ENCODE measurements at regions not wholly inside any gene's neighbourhood (a gene's known extent, or its start where the extent isn't known, plus 50 kb on each side); places are given as distances from the start of the nearest gene placed in this dataset.
A peak's percentile ranks its signal among the peaks of the same experiment; 100 is the strongest.

DNA sequence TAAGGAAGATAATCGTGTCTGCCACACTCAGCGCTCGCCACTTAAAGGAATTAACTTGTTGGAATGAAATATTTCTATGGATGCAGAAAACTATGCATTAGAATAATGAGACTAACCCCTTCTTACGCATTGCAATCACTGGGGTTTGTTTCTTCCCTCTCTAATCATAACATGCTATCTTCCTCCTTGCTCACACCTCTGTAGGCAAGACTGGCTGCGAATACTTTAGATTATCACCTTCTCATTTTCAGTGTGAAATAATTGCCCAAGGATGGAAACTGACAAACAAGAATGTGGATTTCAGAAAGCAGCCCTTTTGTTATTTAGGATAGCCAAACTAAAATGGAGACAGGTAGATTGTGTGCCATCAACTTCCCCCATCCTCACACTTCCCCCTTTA, 349.4 kb downstream of the MID1IP1 start:
- DNase-seq: no peak

DNA sequence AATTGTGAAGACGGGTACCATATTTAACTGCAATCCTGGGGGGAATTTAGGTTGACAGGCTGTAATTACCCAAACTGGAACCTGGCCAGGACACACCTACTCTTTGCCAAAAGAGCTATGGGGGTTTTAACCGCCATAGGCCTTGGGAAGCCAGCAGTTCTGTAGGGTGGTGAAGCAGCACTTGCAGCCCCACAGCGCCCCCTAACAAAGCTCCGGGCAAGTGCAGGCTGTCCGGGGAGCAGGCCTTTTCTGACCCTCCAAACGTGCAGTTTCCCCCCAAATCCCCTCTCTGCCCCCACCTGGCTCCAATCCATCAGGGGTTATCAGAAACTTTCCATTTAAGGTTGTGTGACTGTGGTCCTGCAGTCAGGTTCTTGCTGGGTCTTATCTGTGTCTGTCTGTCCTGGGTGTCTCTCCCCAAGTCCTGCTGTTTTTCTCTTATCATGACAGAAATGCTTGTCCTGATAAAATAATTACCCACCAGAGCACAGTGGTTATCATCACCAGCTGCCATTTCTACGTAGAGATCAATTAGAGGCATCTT, 350.9 kb downstream of the MID1IP1 start:
- DNase-seq: peak in 1 of 2 experiments; percentile 11

DNA sequence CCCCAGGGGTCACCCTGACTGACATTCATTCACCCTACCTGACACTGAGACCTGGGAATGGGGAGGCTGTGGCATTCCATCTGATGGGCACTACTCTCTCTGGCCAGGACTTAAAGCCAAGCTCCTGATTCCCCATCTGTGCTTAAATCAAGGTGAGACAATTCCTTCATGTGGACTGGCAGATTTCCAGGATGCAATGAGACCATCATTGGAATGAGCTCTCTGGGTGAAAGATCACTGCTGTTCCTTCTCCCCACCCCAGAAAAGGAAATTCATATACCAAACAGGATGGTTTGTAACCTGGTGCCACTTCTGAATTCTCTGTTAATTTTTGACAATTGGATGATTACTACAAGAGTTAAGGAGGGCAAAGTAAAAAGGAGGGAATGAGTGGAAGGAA, 354.8 kb downstream of the MID1IP1 start:
- DNase-seq: no peak

DNA sequence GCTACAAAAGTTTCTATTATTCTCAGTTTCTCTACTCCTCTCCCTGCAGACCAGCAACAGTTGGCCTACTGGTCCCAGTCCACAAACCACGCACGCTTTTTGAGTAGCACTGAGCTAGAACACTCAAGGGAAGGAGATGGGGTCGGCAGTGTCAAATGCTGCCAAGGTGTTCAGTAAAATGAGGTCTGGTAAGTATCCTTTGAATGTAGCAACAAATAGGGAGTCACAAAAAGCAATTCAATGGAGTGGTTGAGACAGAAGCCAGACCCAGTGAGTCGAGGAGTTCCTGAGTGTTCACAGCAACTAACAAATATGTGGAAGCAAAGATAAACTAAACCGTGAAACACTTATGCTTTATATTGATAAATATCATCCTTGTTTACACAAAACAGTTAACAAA, 355.7 kb downstream of the MID1IP1 start:
- DNase-seq: no peak

DNA sequence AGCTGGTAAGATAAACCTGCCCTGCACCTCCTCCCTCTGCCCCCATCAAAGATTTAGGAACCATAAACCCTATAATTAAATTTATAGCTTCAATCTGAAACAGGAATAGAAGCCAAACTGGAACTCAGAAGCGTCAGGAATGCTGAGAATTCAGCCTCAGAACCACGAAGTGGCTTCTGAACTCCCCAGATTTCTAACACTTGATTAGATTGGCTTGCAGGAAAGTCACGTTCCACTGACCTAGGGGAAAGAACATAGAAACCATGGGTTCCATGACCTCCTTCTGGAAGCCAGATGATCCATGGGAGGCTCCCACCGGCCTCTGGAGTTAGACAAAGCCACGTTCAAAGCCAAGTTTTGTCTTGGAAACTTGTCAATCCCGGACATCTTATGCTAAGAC, 356.5 kb downstream of the MID1IP1 start:
- no peak for DNase-seq

DNA sequence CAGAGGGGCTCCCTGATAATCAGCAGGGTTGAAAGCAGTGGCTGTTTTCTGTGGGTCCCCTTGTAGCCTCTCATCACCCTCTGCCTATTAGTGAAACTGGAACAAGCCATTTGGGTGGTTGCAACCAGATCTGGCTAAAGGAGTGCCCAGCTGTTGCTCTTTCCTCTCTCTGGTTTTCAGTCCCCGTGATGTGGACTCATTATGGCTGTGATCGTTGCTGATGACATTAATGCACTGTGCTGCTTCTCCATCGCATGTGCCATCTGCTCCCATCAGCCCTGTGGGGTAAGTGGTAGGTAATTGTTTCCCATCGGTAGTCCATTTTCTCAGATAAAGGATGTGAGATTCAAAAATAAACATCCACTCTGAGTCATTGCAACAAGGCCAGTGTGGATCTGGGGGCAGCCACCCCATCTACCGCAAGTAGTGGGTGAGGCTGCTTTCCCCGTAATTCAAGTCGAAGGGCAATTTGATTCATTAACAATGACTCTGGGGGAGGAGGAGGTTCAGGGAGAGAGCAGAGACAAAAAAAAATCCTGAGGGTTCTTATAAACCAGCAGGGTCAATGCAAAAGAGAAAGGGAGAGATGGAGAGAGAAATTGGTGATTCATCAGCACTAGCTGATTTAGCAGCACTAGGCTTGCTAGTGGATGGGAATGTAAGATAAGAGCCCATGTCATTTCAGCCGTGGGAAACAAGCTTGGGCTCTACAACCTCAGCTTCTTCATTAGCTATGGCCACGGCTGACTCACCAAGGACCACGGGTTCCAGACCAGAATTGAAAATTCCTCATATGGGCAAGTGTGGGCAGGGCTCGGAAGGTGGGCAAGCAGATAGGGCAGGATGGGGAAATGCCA, 357.8 kb downstream of the MID1IP1 start:
- no peak for DNase-seq

DNA sequence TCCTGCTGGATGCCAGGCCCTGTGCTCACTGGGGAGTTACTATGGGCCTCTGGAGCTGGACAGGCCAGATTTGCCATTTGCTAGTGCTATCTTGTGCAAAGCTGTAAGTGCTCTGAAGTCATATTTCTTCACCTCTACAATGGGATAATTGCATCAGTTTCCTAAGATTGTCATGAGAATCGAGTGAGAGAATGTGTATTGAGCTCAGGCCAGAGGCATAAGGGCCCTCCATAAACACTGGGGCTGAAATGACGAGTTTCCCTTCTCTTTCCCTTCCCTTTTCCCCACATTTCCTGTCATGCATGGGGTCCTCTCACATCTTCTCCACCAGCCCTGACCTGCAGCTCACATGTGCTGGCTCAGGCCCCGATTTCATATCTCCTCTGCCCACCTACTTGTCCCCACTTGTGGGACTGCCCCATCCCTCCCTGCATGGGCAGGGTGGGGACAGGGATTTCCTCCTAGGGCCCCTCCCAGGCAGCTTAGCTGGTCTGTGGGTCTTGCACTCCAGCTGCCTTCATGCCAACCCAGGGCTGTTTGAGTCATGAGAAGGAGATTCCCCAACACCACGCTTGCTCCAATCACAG, 358.8 kb downstream of the MID1IP1 start:
- no peak for DNase-seq

DNA sequence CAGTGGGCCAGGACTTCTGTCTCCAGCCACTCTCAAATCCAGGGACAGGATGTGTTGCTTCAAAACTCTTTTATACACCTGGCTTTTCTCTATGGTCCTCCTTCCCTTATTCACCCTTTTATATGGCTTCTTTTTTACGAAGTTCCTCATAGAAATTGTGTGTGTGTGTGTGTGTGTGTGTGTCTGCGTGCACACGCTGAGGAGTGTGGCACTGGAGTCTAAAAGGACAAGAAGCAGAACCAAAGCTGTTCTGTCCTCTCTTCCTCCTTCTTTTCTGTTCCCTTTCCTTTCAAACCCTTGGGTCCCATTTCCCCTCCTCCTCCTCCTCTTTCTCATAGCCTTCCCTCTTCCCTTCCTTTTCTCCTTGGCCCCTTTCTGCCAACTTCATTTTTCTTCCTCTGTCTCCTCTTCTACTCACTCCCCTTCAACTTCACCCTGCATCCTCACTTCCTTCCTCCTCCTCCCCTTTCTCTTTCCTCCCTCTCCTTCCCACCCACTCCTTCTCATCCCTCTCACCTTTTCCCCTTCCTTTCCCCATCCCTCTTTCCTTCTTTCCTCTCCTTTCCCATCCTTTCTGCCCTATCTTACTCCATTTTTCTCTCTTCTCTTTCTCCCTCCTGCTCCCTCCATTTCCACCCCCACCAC, 360.5 kb downstream of the MID1IP1 start:
- no peak for DNase-seq

DNA sequence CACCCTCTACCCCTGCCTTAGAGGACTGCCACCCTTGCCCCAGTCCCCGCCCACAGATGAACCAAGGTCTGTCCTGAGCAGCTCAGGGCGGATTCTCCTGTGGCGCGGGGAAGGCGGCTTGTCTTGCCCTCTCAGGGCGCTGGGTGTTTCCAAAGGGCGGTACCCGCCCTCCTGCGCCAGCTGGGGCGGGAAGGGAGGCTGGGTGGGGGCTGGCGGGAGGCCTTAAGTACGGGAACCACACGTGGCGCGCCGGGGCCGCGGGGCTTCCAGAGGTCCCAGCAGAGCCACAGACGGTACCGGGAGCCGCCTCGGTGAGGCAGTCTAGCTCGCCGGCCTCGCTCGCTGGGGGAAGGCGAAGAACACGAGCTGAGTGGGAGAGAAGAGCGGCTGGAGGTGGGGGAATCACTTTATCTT, 361.1 kb downstream of the MID1IP1 start:
- peak; percentile 45 to 54 for DNase-seq

DNA sequence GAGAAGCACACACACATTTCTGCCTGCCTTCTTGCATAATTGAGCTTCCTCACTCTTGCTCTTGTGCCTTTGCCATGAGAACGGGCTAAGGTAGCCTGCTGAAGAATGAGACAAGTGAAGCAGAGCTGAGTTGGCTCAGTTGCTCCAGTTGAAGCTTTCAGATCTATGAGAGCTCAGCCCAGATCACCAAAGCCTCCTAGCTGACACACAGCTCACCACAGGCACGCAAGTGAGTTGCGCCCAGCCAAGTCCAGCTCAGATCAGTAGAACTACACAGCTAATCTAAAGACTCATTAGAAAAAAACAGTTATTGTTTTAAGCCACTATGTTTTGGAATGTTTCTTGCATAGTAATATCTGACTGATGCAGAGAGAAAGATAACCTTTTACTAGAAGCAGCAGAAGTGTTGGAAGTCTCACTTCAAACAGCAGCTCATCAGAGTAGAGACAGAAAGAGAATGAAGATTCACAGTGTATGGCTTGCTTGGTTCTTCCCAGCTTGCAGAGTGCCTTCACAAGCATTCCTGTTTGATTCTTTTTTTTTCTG, 362.4 kb downstream of the MID1IP1 start:
- no peak for DNase-seq

DNA sequence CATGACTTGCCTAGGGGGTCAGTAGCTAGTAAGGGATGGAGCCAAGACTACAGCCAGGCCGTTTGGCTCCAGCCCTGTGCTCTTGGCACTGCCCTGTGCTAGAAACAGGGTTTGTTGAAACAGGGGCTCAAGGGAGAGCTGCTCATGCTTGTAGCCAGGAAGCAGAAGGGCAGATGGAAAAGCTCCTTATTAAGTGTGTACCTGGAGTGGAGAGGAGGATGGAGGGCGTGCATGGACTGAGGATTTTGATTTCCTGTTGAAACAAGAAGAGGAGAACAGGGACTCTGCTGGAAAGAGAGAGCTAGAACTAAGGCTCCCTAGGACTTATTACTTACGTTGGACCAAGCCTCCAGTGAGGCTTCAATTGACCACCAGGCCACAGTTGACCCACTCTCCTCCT, 363.0 kb downstream of the MID1IP1 start:
- no peak for DNase-seq

DNA sequence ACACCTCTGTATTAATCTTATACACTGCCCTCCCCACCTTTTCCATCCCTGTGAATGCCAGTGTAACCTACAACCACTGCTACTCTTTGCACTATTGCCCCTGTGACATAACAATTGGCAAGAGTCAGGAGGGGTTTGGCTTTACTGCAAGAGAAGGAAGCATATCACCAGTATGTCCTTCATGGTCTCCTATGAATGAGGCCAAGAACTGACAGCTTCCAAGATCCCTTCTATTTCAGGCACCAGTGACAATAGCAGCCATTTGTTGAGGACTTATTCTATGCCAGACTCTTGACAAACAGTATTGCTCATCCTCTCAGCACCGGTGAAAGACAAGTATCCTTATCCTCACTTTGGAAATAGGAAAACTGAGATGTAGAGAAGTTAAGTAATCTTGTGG, 363.9 kb downstream of the MID1IP1 start:
- DNase-seq: no peak

DNA sequence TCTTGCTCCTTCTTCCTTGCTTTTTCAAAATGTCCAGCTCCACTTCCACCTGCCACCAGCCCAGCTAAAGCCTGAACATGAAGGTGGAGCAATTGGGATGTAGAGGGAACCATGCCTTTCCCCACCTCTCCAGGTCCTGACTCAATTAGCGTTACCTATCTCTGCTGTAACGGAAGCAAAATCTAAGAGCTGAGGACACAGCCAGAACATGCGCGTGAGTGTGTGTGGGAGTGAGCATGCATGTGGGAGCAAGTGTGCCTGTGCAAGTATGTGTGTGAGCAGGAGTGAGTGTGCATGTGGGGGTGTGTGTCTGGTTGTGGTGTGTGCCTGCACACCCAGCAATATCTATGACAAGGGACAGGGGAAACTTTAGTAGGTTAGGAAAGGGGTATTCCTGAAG, 364.5 kb downstream of the MID1IP1 start:
- no peak for DNase-seq

DNA sequence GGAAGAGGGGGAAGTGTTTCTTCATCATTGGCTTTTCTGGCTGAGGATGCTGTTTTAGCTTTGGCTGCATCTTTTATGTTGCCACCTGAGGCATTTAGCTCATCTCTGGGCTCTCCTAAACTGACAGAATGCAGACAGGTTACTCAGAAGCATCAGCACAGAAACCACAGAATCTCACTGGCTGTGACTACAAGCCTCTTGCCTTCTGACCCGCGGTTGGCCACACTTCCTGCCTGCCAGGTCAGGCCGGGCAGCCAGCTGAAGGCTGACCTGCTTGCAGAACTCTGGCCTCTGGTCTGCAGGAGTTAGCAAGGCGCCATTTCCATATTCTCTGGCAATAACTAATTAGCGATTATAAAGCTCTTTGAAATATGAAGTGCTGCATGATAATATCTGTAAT, 366.5 kb downstream of the MID1IP1 start:
- DNase-seq: no peak

DNA sequence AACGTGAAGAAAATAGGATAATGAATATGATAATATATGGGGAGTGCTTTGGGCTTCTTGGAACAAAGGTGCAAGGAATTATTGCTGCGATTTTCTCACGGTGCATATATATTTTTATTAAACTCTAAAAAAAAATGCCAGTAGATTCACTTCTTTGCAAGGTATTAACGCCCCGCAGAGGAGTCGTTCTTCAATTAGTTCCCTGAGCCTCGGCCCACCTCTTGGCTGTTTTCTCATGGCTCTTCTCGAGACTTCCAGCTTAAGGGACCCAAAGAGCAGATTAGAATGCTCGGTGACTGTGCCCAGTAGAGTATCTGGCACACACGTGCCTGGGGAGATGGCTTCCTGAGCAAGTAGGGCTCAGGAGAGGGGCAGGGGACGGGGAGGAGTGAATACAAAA, 367.4 kb downstream of the MID1IP1 start:
- no peak for DNase-seq

DNA sequence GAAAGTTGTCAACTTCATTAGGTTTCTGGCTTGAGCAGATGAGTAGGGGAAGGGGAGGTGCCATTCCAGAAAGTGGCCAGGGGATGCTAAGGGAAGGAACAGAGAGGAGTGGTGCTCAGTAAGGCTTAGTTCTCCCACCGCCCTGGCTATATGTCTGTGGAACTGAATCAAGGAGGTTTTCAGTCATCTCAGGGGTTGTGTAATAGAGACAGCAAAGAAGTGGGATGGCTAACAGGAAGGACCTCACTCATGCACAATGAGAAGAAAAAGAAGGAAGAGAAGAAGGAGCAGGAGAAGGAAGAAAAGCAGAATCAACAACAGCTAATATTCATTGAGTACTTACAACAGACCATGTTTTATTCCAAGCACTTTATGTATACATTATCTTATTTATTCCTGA, 368.7 kb downstream of the MID1IP1 start:
- DNase-seq: no peak

DNA sequence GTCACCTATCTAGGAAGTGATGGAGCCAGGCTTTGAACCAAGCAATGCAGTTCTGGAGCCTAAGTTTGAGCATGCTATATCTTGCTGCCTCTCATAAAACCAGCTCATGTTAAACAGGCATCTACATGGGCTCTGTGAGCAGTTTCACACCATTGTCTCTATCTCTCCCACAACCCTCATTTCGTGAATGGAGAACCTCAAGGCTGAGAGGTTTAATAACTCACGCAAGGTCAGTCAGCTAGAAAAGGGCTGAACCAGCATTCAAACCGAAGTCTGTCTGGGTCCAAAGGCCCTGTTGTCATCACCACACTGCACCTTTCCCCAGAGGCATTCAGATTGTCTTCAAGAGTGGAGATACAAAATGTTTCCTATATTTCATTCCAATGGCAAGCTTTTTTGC, 369.2 kb downstream of the MID1IP1 start:
- DNase-seq: no peak

DNA sequence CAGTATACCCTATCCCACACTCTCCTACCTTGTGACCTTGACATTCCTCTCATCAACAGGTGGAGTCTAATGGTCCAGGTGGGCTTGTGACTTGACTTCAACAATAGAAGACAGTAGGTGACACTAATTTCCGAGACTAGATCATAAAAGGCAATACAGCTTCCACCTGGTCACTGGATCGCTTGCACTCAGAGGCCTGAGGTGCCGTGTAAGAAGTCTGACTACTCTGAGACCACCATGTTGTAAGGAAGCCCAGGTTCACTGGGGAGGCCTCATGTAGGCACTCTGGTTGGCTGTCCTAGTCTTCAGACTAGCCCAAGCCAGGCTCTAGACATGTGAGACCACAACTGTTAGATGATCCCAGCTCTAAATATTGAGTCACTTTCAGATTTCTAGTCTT, 370.4 kb downstream of the MID1IP1 start:
- DNase-seq: no peak

DNA sequence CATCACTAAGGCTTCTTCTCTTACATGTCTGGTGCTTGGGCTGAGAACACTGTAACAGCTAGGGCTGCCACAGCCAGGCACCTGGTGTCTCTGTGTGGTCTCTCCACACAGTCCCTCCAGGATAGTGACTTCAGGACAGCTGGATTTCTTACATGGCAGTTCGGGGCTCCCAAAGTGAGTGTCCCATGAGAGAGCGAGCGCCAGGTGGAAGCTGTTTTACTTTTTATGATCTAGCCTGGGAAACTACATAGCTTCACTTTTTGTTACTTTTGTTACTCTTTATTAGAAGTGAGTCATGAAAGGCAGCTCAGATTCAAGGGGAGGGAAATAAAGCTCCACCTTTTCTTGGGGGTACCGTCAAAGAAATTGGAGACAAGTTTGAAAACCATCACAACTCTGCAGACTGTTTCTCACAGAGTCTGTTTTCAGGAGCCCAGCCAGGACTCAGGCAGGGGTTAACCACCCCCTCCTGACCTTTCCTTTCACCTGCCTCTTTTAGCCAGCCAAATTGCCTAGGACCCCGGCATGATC, 373.0 kb downstream of the MID1IP1 start:
- DNase-seq: no peak

DNA sequence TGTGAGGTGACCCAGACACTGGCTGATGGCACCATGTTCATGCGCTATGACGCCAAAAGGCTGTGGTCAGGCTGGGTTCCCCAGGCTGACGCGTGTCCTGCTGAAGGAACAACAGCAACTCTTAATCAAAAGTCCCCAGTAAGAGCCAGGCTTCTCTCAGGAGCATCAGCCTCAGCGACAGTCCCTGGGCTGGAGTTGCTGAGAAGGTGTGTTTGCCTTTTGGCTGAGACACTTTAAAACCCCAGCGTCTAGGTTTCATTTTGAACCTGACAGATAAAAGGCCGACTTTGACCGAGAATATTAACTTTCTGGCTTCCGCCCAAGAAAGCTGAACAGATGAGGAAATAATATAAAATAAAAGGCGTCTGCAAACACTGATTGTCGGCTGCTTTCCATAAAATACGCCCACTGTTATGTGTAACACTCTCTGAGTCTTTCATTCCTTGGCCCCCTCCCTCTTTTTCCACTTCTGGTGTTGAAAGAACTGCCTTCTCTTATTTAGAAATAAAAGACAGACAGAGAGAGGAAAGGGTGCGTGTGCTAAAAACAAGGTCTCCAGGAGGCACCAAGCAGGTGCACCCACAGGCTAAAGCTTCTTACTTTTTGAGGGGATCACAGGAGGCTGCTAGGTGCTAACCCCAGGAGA, 373.6 kb downstream of the MID1IP1 start:
- peak; percentile 24 to 32 for DNase-seq

DNA sequence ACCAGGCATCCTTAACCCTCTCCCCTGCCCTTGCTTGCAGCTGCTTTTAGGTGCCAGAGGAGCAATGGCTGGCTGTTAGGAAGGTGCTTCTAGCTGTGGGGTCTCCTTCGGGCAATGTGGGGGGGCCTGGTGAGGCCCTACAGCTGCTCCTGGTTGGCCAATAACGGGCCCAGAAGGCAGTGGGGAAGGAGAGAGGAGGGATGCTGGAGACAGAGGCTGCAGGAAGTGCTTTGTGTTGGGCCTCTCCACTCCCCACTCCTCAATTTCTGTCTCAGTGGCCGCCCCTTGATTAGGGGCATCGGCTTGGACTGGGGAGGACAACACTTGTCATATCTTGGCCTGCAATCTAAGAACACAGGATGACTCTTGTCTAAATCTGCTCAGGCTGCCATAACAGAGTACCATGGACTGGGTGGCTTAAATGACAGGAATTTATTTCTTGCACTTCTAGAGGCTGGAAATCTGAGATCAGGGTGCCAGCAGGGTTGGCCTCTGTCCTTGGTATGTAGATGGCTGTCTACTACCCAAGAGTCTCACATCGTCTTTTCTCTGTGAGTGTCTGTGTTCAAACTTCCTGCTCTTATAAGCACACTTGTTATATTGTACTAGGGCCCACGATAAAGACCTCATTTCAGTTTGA, 374.3 kb downstream of the MID1IP1 start:
- no peak for DNase-seq

DNA sequence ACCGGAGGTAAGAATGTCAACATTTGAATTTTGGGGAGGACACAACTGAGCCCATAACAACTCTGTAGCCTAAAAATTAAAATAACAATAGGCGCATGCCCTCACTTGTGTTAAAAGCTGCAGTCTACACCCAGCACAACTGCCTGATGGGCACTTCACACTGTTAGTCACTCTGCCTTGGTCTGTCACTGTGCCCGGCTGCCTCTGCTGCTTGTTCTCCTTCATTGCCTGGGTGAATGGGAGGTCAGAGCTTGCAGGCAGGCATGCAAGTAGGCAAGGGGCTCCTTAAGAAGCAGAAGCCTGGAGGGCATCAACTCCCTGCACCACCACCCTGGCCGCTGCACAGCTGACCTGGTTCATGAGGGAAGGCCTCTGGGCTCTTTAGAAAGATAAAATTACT, 374.8 kb downstream of the MID1IP1 start:
- no peak for DNase-seq

Measured in activated CD4-positive, alpha-beta T cell treated with anti-CD3 and anti-CD28 coated beads, Interleukin-2, amount 50 U/mL, for 4 hours (primary cell).